ENCODE measurements at regions not wholly inside any gene's neighbourhood (a gene's known extent, or its start where the extent isn't known, plus 50 kb on each side); places are given as distances from the start of the nearest gene placed in this dataset.

GRCh38 chr2:187093771-187094412 is 244.9 kb upstream of the ZSWIM2 start:
- TF ChIP-seq CTCF (IDR thresholded peaks at IDR 0.05 in 8 of 11, conservative IDR thresholded peaks at IDR 0.05 in 3 of 11) (no peak), POLR2A (IDR thresholded peaks at IDR 0.05) (no peak), POLR2AphosphoS5 (IDR thresholded peaks at IDR 0.05) (no peak)

Data from spleen (tissue), 7 donors.